ENCODE measurements at regions not wholly inside any gene's neighbourhood (a gene's known extent, or its start where the extent isn't known, plus 50 kb on each side); places are given as distances from the start of the nearest gene placed in this dataset.

GRCh38 chr4:123299212-123299691, 97.3 kb upstream of the SPRY1 start:
- TF ChIP-seq CTCF (IDR thresholded peaks at IDR 0.05) (no peak), POLR2AphosphoS5 (IDR thresholded peaks at IDR 0.05) (peak in 1 of 3 donors; percentile 30), POLR2A (IDR thresholded peaks at IDR 0.05) (no peak)
